ENCODE measurements at regions not wholly inside any gene's neighbourhood (a gene's known extent, or its start where the extent isn't known, plus 50 kb on each side); places are given as distances from the start of the nearest gene placed in this dataset.
"Not testable (repeated sequence)": the region's sequence is repeated elsewhere in the genome, so short reads cannot be mapped to it uniquely, and the experiment has no call there.

- no peak for DNase-seq
Measured at GRCh38 chr17:65360961-65361552, 200.4 kb downstream of the AXIN2 start.

- no peak for DNase-seq
Measured at GRCh38 chr17:65359016-65359415, 202.4 kb downstream of the AXIN2 start.

GRCh38 chr17:65356536-65356935 lies 204.9 kb downstream of the AXIN2 start:
- DNase-seq = no peak

- no peak for DNase-seq
Measured at GRCh38 chr17:65355246-65355645, 206.2 kb downstream of the AXIN2 start.

GRCh38 chr17:65349916-65350315 lies 211.5 kb downstream of the AXIN2 start:
- no peak for DNase-seq

GRCh38 chr17:65346166-65346565 lies 209.0 kb downstream of the RGS9 start:
- DNase-seq = no peak

GRCh38 chr17:65345261-65346005 lies 208.3 kb downstream of the RGS9 start:
- DNase-seq = no peak

- DNase-seq = no peak
Measured at GRCh38 chr17:65340401-65340800, 203.2 kb downstream of the RGS9 start.

GRCh38 chr17:65334406-65334805 lies 197.2 kb downstream of the RGS9 start:
- no peak for DNase-seq

GRCh38 chr17:65332779-65333178 lies 195.6 kb downstream of the RGS9 start:
- no peak for DNase-seq

- no peak for DNase-seq
Measured at GRCh38 chr17:65332375-65332774, 195.2 kb downstream of the RGS9 start.

- DNase-seq = no peak
Measured at GRCh38 chr17:65328567-65328966, 191.4 kb downstream of the RGS9 start.

GRCh38 chr17:65324611-65325342 lies 187.6 kb downstream of the RGS9 start:
- no peak for DNase-seq

GRCh38 chr17:65323049-65323448 lies 185.9 kb downstream of the RGS9 start:
- no peak for DNase-seq

- no peak for DNase-seq
Measured at GRCh38 chr17:65320820-65321219, 183.7 kb downstream of the RGS9 start.

- no peak for DNase-seq
Measured at GRCh38 chr17:65314212-65314611, 177.0 kb downstream of the RGS9 start.

- no peak for DNase-seq
Measured at GRCh38 chr17:65312718-65313377, 175.7 kb downstream of the RGS9 start.

- DNase-seq = no peak
Measured at GRCh38 chr17:65311261-65311660, 174.1 kb downstream of the RGS9 start.

- DNase-seq = no peak
Measured at GRCh38 chr17:65307961-65308316, 170.8 kb downstream of the RGS9 start.

- DNase-seq = no peak
Measured at GRCh38 chr17:65307081-65307960, 170.2 kb downstream of the RGS9 start.

- no peak for DNase-seq
Measured at GRCh38 chr17:65305778-65306177, 168.6 kb downstream of the RGS9 start.

GRCh38 chr17:65305116-65305515 lies 167.9 kb downstream of the RGS9 start:
- no peak for DNase-seq

GRCh38 chr17:65301882-65302281 lies 164.7 kb downstream of the RGS9 start:
- DNase-seq = not testable (repeated sequence)

Measured in hematopoietic multipotent progenitor cell treated with erythropoietin and hydrocortisone succinate and interleukin-3 and kit ligand, for 6 days (in vitro differentiated cells).